ENCODE measurements at regions not wholly inside any gene's neighbourhood (a gene's known extent, or its start where the extent isn't known, plus 50 kb on each side); places are given as distances from the start of the nearest gene placed in this dataset.

GRCh38 chr2:173606619-173607248 lies 252.1 kb downstream of the CDCA7 start (continued):
- no peak for TF ChIP-seq ARID3A (IDR thresholded peaks at IDR 0.05; ENCODE audit: low read depth, low read length)
- no peak for TF ChIP-seq TARDBP (CRISPR knock-in tag; IDR thresholded peaks at IDR 0.05)
- no peak for TF ChIP-seq HNF1B (CRISPR knock-in tag; IDR thresholded peaks at IDR 0.05)
- no peak for TF ChIP-seq ZNF724P (CRISPR knock-in tag; IDR thresholded peaks at IDR 0.05; ENCODE audit: borderline replicate concordance)
- TF ChIP-seq BHLHE40 (IDR thresholded peaks at IDR 0.05; ENCODE audit: low read length), result no peak
- no peak for TF ChIP-seq ZNF614 (CRISPR knock-in tag; IDR thresholded peaks at IDR 0.05; ENCODE audit: borderline replicate concordance)

GRCh38 chr2:173607606-173608311 lies 253.1 kb downstream of the CDCA7 start:
- ChIA-PET POLR2A (no interaction called here), CTCF (ENCODE audit: low intra/inter-chr PET ratio, low total read pairs) (no interaction called here)
- WGBS (ENCODE audit: low lambda C conversion rate), result 36% methylated on average over 7 of the region's 7 CpGs
- no peaks in the 10 kb centered on the region for H3K9me3 ChIP-seq (ENCODE audit: low read length)
- FAIRE-seq, result no peak
- no peak for DNase-seq (ENCODE audit: low spot score)
- peaks cover 0 to 11% of the 10 kb centered on the region in 2 experiments; a peak in 2 of 5 replicates for H3K27me3 ChIP-seq (ENCODE audit: control insufficient read depth in 1 of 2, insufficient read depth in 2 of 2, low read length in 2 of 2)
- no peaks in the 10 kb centered on the region for H4K20me1 ChIP-seq (ENCODE audit: insufficient read depth, low read length)
- in situ Hi-C loops (cut with HindIII; ENCODE audit: extremely low pct_ligation_motif_present, low pct_unique_long_range_greater_than_20kb), result no loop called here
- H3K4me1 ChIP-seq (ENCODE audit: insufficient read depth, low read length), result no peaks in the 10 kb centered on the region
- H3K9ac ChIP-seq (ENCODE audit: insufficient read depth, low read depth, low read length), result no peak overlapping the region
- no peak overlapping the region for H3K4me3 ChIP-seq (replicated peaks in 1 of 3; ENCODE audit: insufficient read depth in 1 of 3, low read depth in 2 of 3, low read length in 3 of 3)
- no peaks in the 10 kb centered on the region for H3K36me3 ChIP-seq (replicated peaks in 1 of 2; ENCODE audit: control insufficient read depth in 1 of 2, insufficient read depth in 2 of 2, low read length in 2 of 2)
- H3K79me2 ChIP-seq (ENCODE audit: insufficient read depth, low read length), result no peaks in the 10 kb centered on the region
- no peak overlapping the region for H3K4me2 ChIP-seq (ENCODE audit: low read depth, low read length)
- no peak overlapping the region for H3K27ac ChIP-seq (ENCODE audit: extremely low read length, insufficient read depth, low read length)
- intact Hi-C loops (cut with micrococcal nuclease; ENCODE audit: unreplicated experiment), result no loop called here
- no peak for ATAC-seq
- BruUV-seq (replicated peaks), result no TSS peak
- H2AFZ ChIP-seq (ENCODE audit: low read length), result no peak overlapping the region
- TF ChIP-seq ZNF562 (CRISPR knock-in tag; IDR thresholded peaks at IDR 0.05; ENCODE audit: borderline replicate concordance), result no peak
- no peak for TF ChIP-seq MEIS1 (CRISPR knock-in tag; IDR thresholded peaks at IDR 0.05; ENCODE audit: borderline replicate concordance)
- TF ChIP-seq ZNF816 (CRISPR knock-in tag; IDR thresholded peaks at IDR 0.05; ENCODE audit: borderline replicate concordance), result no peak
- TF ChIP-seq ZNF503 (CRISPR knock-in tag; IDR thresholded peaks at IDR 0.05), result no peak
- no peak for TF ChIP-seq ZNF510 (CRISPR knock-in tag; IDR thresholded peaks at IDR 0.05; ENCODE audit: low read depth)
- no peak for TF ChIP-seq ZNF430 (CRISPR knock-in tag; IDR thresholded peaks at IDR 0.05)
- no peak for TF ChIP-seq PHB2 (IDR thresholded peaks at IDR 0.05; ENCODE audit: partially characterized antibody)
- TF ChIP-seq ZBTB37 (CRISPR knock-in tag; IDR thresholded peaks at IDR 0.05), result no peak
- TF ChIP-seq ZMAT5 (CRISPR knock-in tag; IDR thresholded peaks at IDR 0.05; ENCODE audit: borderline replicate concordance, low read depth), result no peak

All from HepG2 (cell line).